Skeletal muscle satellite cell (primary cell): ENCODE measurements at regions not wholly inside any gene's neighbourhood (a gene's known extent, or its start where the extent isn't known, plus 50 kb on each side); places are given as distances from the start of the nearest gene placed in this dataset.
"Not testable (repeated sequence)": the region's sequence is repeated elsewhere in the genome, so short reads cannot be mapped to it uniquely, and the experiment has no call there.

Experiments
- H3K27me3 ChIP-seq: 2 replicates; pipeline ENCODE4 v1.7.0; 2013; ENCODE audit warnings: low read length; ENCODE audit not compliant: control insufficient read depth, insufficient read depth
- H3K36me3 ChIP-seq: 2 replicates; pipeline ENCODE4 v1.7.0; 2013; ENCODE audit warnings: mild to moderate bottlenecking, control low read depth, low read length; ENCODE audit not compliant: insufficient read depth
- H3K4me1 ChIP-seq: 2 replicates; pipeline ENCODE4 v1.7.0; 2013; ENCODE audit warnings: low read length; ENCODE audit not compliant: control insufficient read depth, insufficient read depth
- H3K4me2 ChIP-seq: 2 replicates; pipeline ENCODE4 v1.7.0; 2013; ENCODE audit warnings: mild to moderate bottlenecking, low read length
- H3K4me3 ChIP-seq: 2 replicates; pipeline ENCODE4 v1.7.0; 2013; ENCODE audit warnings: low read length
- H3K9ac ChIP-seq: 2 replicates; pipeline ENCODE4 v1.7.0; 2013; ENCODE audit warnings: mild to moderate bottlenecking, low read depth, low read length, moderate library complexity
- H3K9me3 ChIP-seq: replicated peaks from 2 replicates; pipeline ENCODE4 v1.7.0; 2013; ENCODE audit warnings: mild to moderate bottlenecking, control low read depth, low read length

DNA sequence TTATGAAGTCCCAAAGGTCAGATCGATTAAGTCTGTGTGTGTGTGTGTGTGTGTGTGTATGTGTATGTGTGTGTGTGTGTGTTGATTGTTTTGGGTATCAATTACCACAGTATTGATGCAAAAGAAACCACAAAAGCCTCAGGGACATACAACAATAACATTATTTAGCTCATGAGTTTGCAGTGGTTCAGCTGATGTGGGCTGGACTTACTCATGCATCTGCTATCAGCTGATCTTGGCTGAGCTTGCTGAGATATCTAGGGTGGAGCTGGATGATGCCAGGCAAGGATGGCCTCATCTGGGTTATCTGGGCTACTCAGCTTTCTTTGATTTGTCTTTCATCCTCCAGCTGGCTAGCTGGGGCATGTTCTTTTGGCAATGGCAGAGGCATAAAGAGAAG is 82.4 kb upstream of the PRR23C start:
- Histone ChIP-seq H3K9ac (no peak overlapping the region), H3K27me3 (no peaks in the 10 kb centered on the region), H3K4me3 (no peak overlapping the region), H3K4me2 (no peak overlapping the region), H3K9me3 (no peaks in the 10 kb centered on the region), H3K36me3 (no peaks in the 10 kb centered on the region), H3K4me1 (peaks cover 44% of the 10 kb centered on the region)

- H3K36me3 ChIP-seq, H3K4me3 ChIP-seq, H3K9ac ChIP-seq, H3K4me2 ChIP-seq, H3K27me3 ChIP-seq, H3K9me3 ChIP-seq: not testable (repeated sequence)
- H3K4me1 ChIP-seq, result peaks cover 39% of the 10 kb centered on the region
These were observed 82.9 kb upstream of the PRR23C start for GRCh38 chr3:139127629-139128028.

DNA sequence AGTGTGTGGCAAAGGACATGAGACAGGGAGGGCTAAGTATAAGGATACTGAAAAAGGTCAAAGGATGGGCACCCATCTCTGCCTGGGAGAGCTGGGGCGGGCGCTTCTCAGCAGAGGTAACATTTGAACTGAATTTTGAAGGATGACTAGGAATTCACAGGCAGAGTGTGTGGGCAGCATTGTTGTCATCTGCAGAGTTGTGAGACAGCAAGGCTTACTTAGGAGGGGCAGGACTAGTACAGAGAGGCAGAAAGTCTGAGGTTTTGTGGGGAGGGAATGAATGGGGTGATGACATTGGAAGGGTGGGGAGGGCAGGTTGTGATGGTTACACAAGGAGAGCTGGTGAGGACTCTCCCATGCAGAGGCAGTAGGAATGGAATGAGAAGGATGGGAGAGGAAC is 84.1 kb upstream of the PRR23C start:
- Histone ChIP-seq H3K36me3 (no peaks in the 10 kb centered on the region), H3K4me3 (no peak overlapping the region), H3K9me3 (no peaks in the 10 kb centered on the region), H3K4me2 (no peak overlapping the region), H3K9ac (no peak overlapping the region), H3K4me1 (peaks cover 28% of the 10 kb centered on the region), H3K27me3 (no peaks in the 10 kb centered on the region)

- Histone ChIP-seq H3K9ac (no peak overlapping the region), H3K27me3 (no peaks in the 10 kb centered on the region), H3K36me3 (no peaks in the 10 kb centered on the region), H3K4me2 (no peak overlapping the region), H3K4me1 (peaks cover 24% of the 10 kb centered on the region), H3K4me3 (no peak overlapping the region), H3K9me3 (no peaks in the 10 kb centered on the region)
These were observed 85.2 kb upstream of the PRR23C start for GRCh38 chr3:139129892-139130291.

GRCh38 chr3:139130390-139131140 is 85.9 kb upstream of the PRR23C start:
- H3K4me3 ChIP-seq, result no peak overlapping the region

GRCh38 chr3:139131951-139132350 is 87.3 kb upstream of the PRR23C start:
- Histone ChIP-seq H3K9me3 (no peaks in the 10 kb centered on the region), H3K9ac (no peak overlapping the region), H3K4me3 (no peak overlapping the region), H3K4me2 (no peak overlapping the region), H3K4me1 (peaks cover 21% of the 10 kb centered on the region), H3K27me3 (no peaks in the 10 kb centered on the region), H3K36me3 (no peaks in the 10 kb centered on the region)

More at GRCh38 chr3:139130390-139131140, 85.9 kb upstream of the PRR23C start:
- H3K27me3 ChIP-seq, result no peaks in the 10 kb centered on the region
- no peaks in the 10 kb centered on the region for H3K9me3 ChIP-seq
- H3K36me3 ChIP-seq, result no peaks in the 10 kb centered on the region
- no peak overlapping the region for H3K9ac ChIP-seq
- no peak overlapping the region for H3K4me2 ChIP-seq
- H3K4me1 ChIP-seq, result peaks cover 24% of the 10 kb centered on the region

GRCh38 chr3:139132976-139133375 is 88.3 kb upstream of the PRR23C start:
- no peak overlapping the region for H3K4me2 ChIP-seq
- no peaks in the 10 kb centered on the region for H3K36me3 ChIP-seq
- no peak overlapping the region for H3K9ac ChIP-seq
- H3K4me3 ChIP-seq, result no peak overlapping the region
- H3K27me3 ChIP-seq, result no peaks in the 10 kb centered on the region
- H3K4me1 ChIP-seq, result peaks cover 20% of the 10 kb centered on the region
- no peaks in the 10 kb centered on the region for H3K9me3 ChIP-seq

GRCh38 chr3:139134678-139135372 is 90.1 kb upstream of the PRR23C start:
- H3K4me1 ChIP-seq, result peaks cover 4% of the 10 kb centered on the region
- H3K36me3 ChIP-seq, result no peaks in the 10 kb centered on the region
- H3K9ac ChIP-seq, result no peak overlapping the region
- H3K27me3 ChIP-seq, result no peaks in the 10 kb centered on the region
- H3K9me3 ChIP-seq, result no peaks in the 10 kb centered on the region
- H3K4me3 ChIP-seq, result no peak overlapping the region
- no peak overlapping the region for H3K4me2 ChIP-seq

DNA sequence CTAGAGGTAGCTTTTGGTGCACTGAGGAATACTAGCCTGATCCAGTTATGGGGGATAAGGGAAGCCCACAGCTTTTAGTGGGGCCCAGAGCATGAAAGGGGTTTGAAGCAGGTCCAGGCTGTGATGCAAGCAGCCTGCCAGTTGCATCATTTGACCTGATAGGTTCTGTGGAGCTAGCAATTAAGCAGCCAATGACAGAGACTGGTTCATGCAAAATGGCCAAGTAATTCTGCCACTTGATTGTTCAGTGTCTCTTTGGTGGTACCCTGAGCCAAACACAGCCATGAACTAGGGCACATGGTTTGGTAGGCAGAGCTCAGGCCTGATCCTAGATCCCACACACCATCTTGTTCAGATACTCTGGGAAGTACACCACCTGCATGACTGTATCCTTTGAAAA is 91.0 kb upstream of the PRR23C start:
- Histone ChIP-seq H3K36me3 (no peaks in the 10 kb centered on the region), H3K4me3 (no peak overlapping the region), H3K9me3 (no peaks in the 10 kb centered on the region), H3K4me1 (no peaks in the 10 kb centered on the region), H3K4me2 (no peak overlapping the region), H3K9ac (no peak overlapping the region), H3K27me3 (no peaks in the 10 kb centered on the region)

GRCh38 chr3:139136469-139137202 is 91.9 kb upstream of the PRR23C start:
- Histone ChIP-seq H3K27me3 (peaks cover 4% of the 10 kb centered on the region), H3K4me2 (no peak overlapping the region), H3K4me3 (no peak overlapping the region), H3K4me1 (no peaks in the 10 kb centered on the region), H3K9me3 (no peaks in the 10 kb centered on the region), H3K36me3 (no peaks in the 10 kb centered on the region), H3K9ac (no peak overlapping the region)

DNA sequence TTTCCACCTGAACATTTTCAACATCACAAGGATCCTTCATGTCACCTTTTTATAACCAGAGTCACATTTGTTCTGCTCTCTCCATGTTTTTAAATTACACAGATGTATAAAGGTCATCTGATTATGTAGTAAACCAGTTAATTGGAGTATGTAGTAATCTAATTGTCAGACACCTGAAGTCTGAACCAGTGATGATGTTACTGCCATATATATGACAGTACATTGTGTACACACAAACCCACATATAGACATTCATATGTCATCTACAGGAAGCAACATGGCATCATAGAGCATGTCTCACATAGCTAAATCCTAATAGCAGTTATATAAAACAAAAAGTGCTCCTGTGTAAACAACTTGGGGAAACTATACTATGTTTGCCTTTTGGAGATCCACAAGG is 95.9 kb upstream of the PRR23C start:
- Histone ChIP-seq H3K4me2 (no peak overlapping the region), H3K36me3 (no peaks in the 10 kb centered on the region), H3K9ac (no peak overlapping the region), H3K9me3 (no peaks in the 10 kb centered on the region), H3K4me3 (no peak overlapping the region), H3K27me3 (peaks cover 5% of the 10 kb centered on the region), H3K4me1 (no peaks in the 10 kb centered on the region)
